Stomach smooth muscle (tissue), 2 donors: ENCODE measurements at regions not wholly inside any gene's neighbourhood (a gene's known extent, or its start where the extent isn't known, plus 50 kb on each side); places are given as distances from the start of the nearest gene placed in this dataset.

ENCODE experiments used
- H3K27ac ChIP-seq: one replicate; pipeline ENCODE4 v1.7.0; 2013; ENCODE audit warnings: mild to moderate bottlenecking, low read length, inconsistent platforms
- H3K27me3 ChIP-seq, 2 donors: one replicate each; pipeline ENCODE4 v1.7.0; 2013; ENCODE audit warnings: low read length in 2 of 2; ENCODE audit not compliant: insufficient read depth in 2 of 2, control insufficient read depth in 1 of 2
- H3K36me3 ChIP-seq, 2 donors: one replicate each; pipeline ENCODE4 v1.7.0; 2013; ENCODE audit warnings: low read length in 2 of 2; ENCODE audit not compliant: control insufficient read depth in 2 of 2, insufficient read depth in 2 of 2
- H3K4me1 ChIP-seq: one replicate; pipeline ENCODE4 v1.7.0; 2013; ENCODE audit warnings: low read length; ENCODE audit not compliant: control insufficient read depth, insufficient read depth
- H3K4me3 ChIP-seq, 2 donors: one replicate each; pipeline ENCODE4 v1.7.0; 2013; ENCODE audit warnings: low read length in 2 of 2
- H3K9ac ChIP-seq, 2 donors: one replicate each; pipeline ENCODE4 v1.7.0; 2013; ENCODE audit warnings: low read length in 2 of 2, mild to moderate bottlenecking in 1 of 2
- H3K9me3 ChIP-seq, 2 donors: one replicate each; pipeline ENCODE4 v1.7.0; 2013; ENCODE audit warnings: low read length in 2 of 2; ENCODE audit not compliant: control insufficient read depth in 2 of 2
- donor health status: healthy.
- donor health status: Pancreatic carcinoma.

DNA sequence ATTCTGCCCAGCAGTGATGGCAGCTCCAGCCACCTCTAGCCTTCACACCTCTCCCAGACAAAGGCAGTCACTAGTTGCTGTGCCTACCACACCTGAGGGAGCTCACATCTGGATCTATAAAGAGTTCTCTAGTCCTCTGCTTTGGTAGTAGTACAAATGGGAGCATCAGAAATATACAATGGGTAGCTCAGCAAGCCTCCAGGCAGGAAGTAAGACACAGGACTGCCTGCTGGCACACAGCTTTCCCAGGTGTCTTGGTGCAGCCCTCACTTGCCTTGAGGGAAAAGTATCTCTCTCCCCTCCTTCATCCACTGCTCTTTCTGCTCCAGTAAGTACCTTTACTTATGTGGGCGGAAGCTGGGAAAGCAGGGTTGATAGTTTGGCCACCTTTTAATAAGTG is 212.9 kb upstream of the SLC7A11 start:
- no peak overlapping the region for H3K4me3 ChIP-seq

DNA sequence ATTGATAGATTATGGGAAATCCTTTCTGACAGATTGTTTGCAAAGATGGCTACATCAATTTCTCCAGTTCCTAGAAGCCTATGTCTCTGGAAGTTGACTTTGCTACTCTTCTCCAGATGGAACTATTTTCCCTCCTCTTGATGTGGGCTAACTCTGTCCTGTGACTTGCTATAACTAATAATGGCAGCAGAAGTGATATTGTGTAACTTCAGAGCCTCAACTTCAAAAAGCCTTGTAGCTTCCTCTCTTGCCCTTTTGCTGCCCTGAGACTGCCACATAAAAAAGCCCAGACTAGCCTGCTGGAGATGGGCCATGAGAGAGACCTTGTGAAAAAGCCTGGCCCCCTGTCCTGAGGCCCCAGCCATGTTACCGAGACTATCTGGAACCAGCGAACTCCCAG is 210.7 kb upstream of the SLC7A11 start:
- Histone ChIP-seq H3K36me3 (no peaks in the 10 kb centered on the region), H3K9me3 (no peaks in the 10 kb centered on the region), H3K4me3 (no peak overlapping the region), H3K9ac (no peak overlapping the region), H3K27me3 (no peaks in the 10 kb centered on the region), H3K27ac (no peak overlapping the region), H3K4me1 (no peaks in the 10 kb centered on the region)

More for the DNA sequence above, 212.9 kb upstream of the SLC7A11 start:
- H3K4me1 ChIP-seq: no peaks in the 10 kb centered on the region
- H3K27ac ChIP-seq: no peak overlapping the region
- no peaks in the 10 kb centered on the region for H3K36me3 ChIP-seq
- H3K27me3 ChIP-seq: no peaks in the 10 kb centered on the region
- no peaks in the 10 kb centered on the region for H3K9me3 ChIP-seq
- no peak overlapping the region for H3K9ac ChIP-seq

DNA sequence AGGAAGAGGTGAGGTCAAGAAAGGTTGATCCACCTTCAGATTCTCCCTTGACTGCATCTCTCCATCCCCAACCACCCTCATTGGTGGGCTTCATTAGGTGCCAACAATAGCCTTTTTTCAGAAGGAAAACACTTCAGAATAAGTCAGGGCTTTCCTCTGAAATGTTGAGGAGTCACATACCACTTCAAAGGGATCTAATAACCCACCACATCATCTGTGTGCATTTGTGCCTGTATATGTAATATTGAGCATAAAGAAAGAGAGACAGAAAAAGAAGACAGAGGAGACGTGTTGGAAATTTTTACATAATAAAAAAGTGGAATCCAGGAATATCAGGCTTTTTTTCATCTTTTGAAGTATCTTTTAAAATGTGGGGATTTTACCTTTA is 209.1 kb upstream of the SLC7A11 start:
- H3K27me3 ChIP-seq: no peaks in the 10 kb centered on the region
- no peaks in the 10 kb centered on the region for H3K4me1 ChIP-seq
- H3K4me3 ChIP-seq: no peak overlapping the region
- no peak overlapping the region for H3K9ac ChIP-seq
- no peaks in the 10 kb centered on the region for H3K9me3 ChIP-seq
- H3K36me3 ChIP-seq: no peaks in the 10 kb centered on the region
- H3K27ac ChIP-seq: no peak overlapping the region

DNA sequence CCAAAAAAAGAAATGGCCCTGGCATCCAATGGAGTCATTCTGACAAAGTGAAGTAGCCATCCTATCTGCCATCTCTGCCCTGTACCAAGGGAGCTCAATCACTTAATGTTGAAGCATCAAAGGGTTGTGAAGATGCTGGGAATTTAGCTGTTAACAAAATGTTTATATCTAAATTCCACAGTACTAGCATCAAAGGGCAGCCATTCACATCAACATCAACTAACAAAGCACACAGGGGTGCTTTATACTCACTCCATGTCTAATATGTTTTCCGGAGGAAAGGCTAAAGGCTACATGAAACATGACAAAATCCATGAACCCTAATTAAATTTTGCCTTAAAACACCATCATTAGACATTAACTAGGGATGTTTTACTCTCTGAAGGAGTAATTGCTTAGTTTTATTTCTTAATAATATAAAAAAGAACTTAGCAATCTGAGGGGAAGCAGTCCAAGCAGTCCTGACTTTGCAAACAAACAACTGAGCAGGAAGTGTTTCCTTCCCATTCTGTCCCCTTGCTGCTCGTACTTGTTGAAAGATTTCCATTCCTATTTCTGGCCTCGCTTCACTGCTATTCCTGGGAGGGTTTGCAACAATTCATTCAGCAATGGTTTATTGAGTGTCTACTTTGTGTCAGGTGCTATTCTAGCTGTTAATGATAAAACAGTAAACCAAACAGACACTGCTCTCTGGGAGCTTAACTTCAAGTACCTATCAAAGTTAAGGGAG is 208.6 kb upstream of the SLC7A11 start:
- Histone ChIP-seq H3K4me1 (no peaks in the 10 kb centered on the region), H3K9me3 (no peaks in the 10 kb centered on the region), H3K36me3 (no peaks in the 10 kb centered on the region), H3K9ac (no peak overlapping the region), H3K27ac (no peak overlapping the region), H3K4me3 (no peak overlapping the region), H3K27me3 (no peaks in the 10 kb centered on the region)

GRCh38 chr4:138449938-138450337 is 207.8 kb upstream of the SLC7A11 start:
- H3K36me3 ChIP-seq: no peaks in the 10 kb centered on the region
- no peak overlapping the region for H3K4me3 ChIP-seq
- no peaks in the 10 kb centered on the region for H3K27me3 ChIP-seq
- H3K27ac ChIP-seq: no peak overlapping the region
- H3K9ac ChIP-seq: no peak overlapping the region
- H3K9me3 ChIP-seq: no peaks in the 10 kb centered on the region
- no peaks in the 10 kb centered on the region for H3K4me1 ChIP-seq

DNA sequence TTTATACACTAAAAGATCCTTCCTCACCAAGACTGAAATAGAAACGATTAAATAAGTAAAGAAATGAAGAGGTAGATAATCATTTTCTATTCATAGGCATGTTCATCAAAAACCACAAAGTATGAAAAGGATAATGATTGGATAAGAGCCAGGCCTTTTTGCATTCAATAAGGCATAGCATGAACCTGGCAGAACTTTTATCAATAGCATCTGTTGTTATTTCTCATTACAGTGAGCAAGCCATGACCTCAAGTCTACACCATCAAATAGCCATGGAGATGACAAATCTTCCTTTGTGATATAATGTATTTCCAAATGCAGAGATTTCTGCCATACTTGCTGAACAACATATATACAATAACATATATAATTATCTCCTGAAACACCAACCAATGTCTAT is 206.0 kb upstream of the SLC7A11 start:
- H3K4me1 ChIP-seq: no peaks in the 10 kb centered on the region
- H3K36me3 ChIP-seq: no peaks in the 10 kb centered on the region
- H3K4me3 ChIP-seq: no peak overlapping the region
- H3K27me3 ChIP-seq: no peaks in the 10 kb centered on the region
- no peaks in the 10 kb centered on the region for H3K9me3 ChIP-seq
- no peak overlapping the region for H3K9ac ChIP-seq
- no peak overlapping the region for H3K27ac ChIP-seq

DNA sequence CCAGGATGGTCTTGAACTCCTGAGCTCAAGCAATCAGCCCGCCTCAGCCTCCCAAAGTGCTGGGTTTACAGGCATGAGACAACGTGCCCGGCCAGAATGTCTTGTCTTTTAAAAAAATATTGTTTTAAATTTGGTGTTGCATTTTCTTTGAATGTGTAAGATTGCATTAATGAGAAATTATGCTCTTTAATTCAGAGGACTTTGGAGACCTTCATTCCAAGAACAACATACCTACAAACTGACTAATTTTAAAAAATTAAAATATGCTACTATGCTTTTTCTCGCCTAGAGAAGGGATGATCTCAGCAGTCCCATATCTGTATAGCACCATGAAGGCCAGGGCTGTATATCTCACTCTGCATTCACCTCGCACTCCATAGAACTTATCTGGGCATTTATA is 204.3 kb upstream of the SLC7A11 start:
- Histone ChIP-seq H3K9me3 (no peaks in the 10 kb centered on the region), H3K27me3 (no peaks in the 10 kb centered on the region), H3K4me3 (no peak overlapping the region), H3K9ac (no peak overlapping the region), H3K27ac (no peak overlapping the region), H3K4me1 (no peaks in the 10 kb centered on the region), H3K36me3 (no peaks in the 10 kb centered on the region)

DNA sequence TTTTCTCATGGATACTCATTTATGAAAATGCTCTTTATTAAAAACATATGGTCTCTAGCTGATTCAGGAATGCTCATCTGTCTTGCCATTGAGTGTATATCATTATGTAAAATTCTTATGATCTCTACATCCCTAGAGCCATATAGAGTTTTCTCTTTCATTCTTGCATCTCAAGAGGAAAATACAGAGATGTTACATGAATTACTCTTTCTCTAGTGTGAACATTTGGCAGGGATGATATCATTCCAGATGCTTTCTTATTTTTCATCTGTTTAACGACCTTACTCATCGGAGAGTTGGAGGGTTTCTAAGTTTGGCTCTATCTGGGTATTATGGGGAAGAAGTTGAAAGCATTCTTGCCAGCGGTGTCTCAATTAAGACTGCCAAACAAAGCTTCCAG is 202.9 kb upstream of the SLC7A11 start:
- H3K9me3 ChIP-seq: no peaks in the 10 kb centered on the region
- no peak overlapping the region for H3K4me3 ChIP-seq
- no peak overlapping the region for H3K9ac ChIP-seq
- H3K36me3 ChIP-seq: no peaks in the 10 kb centered on the region
- no peak overlapping the region for H3K27ac ChIP-seq
- no peaks in the 10 kb centered on the region for H3K27me3 ChIP-seq
- H3K4me1 ChIP-seq: no peaks in the 10 kb centered on the region

GRCh38 chr4:138444260-138444659 is 202.1 kb upstream of the SLC7A11 start:
- Histone ChIP-seq H3K27ac (no peak overlapping the region), H3K27me3 (no peaks in the 10 kb centered on the region)

GRCh38 chr4:138439143-138439581 is 197.0 kb upstream of the SLC7A11 start:
- H3K27ac ChIP-seq: no peak overlapping the region
- H3K4me3 ChIP-seq: no peak overlapping the region
- H3K27me3 ChIP-seq: no peaks in the 10 kb centered on the region
- H3K9ac ChIP-seq: no peak overlapping the region
- no peaks in the 10 kb centered on the region for H3K36me3 ChIP-seq
- no peaks in the 10 kb centered on the region for H3K4me1 ChIP-seq
- H3K9me3 ChIP-seq: no peaks in the 10 kb centered on the region

More at GRCh38 chr4:138444260-138444659, 202.1 kb upstream of the SLC7A11 start:
- H3K9me3 ChIP-seq: no peaks in the 10 kb centered on the region
- H3K9ac ChIP-seq: no peak overlapping the region
- no peaks in the 10 kb centered on the region for H3K36me3 ChIP-seq
- no peaks in the 10 kb centered on the region for H3K4me1 ChIP-seq
- no peak overlapping the region for H3K4me3 ChIP-seq

DNA sequence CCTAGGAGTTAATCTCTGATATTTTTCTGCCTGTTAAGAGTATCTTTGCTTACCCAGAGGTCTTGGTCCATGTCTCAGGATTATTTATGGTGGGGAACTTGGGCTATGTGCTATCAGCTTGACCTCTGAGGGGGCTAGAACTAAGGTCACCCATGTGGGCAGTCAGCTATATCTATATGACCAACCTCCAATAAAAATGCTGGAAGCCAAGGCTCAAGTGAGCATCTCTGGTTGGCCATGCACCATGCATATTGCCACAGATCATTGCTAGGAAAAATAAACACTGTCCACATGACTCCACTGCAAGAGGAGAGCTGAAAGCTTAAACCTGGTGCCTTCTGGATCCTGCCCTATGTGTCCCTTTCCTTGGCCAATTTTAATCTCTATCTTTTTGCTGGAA is 196.5 kb upstream of the SLC7A11 start:
- H3K4me3 ChIP-seq: no peak overlapping the region
- no peak overlapping the region for H3K27ac ChIP-seq
- no peaks in the 10 kb centered on the region for H3K4me1 ChIP-seq

More for the DNA sequence above, 196.5 kb upstream of the SLC7A11 start:
- no peaks in the 10 kb centered on the region for H3K9me3 ChIP-seq
- no peaks in the 10 kb centered on the region for H3K36me3 ChIP-seq
- no peak overlapping the region for H3K9ac ChIP-seq
- H3K27me3 ChIP-seq: no peaks in the 10 kb centered on the region
